ENCODE measurements at regions not wholly inside any gene's neighbourhood (a gene's known extent, or its start where the extent isn't known, plus 50 kb on each side); places are given as distances from the start of the nearest gene placed in this dataset.

GRCh38 chr5:176743868-176744583 is 66.3 kb upstream of the UNC5A start:
- DNase-seq (ENCODE audit: extremely low spot score): peak; percentile 5
- ChIA-PET POLR2A (no interaction called here), CTCF (interaction anchor here (0.7 to 1.5 kb wide), 9 partner anchors 11 to 160 kb away, joined by 3 to 5 read pairs (median 4); no protein-coding TSS in a partner anchor)
- TF ChIP-seq FOXM1 (IDR thresholded peaks at IDR 0.05; ENCODE audit: borderline replicate concordance) (no peak), L3MBTL2 (conservative IDR thresholded peaks at IDR 0.05) (no peak), LEF1 (IDR thresholded peaks at IDR 0.05; ENCODE audit: borderline replicate concordance) (no peak), TARDBP (IDR thresholded peaks at IDR 0.05) (no peak), HDGF (IDR thresholded peaks at IDR 0.05; ENCODE audit: borderline replicate concordance) (no peak), ARNT (IDR thresholded peaks at IDR 0.05) (no peak), NFRKB (IDR thresholded peaks at IDR 0.05) (no peak), SUZ12 (IDR thresholded peaks at IDR 0.05) (no peak), FOXA1 (IDR thresholded peaks at IDR 0.05) (no peak), BHLHE40 (IDR thresholded peaks at IDR 0.05; ENCODE audit: borderline replicate concordance) (no peak), ELF4 (IDR thresholded peaks at IDR 0.05) (no peak), SP1 (IDR thresholded peaks at IDR 0.05) (no peak), ZNF384 (IDR thresholded peaks at IDR 0.05) (no peak), CTBP1 (IDR thresholded peaks at IDR 0.05; ENCODE audit: borderline replicate concordance) (no peak), PKNOX1 (IDR thresholded peaks at IDR 0.05) (no peak), FOXK2 (IDR thresholded peaks at IDR 0.05) (no peak)

- POLR2A ChIA-PET: no interaction called here
- CTCF ChIA-PET: interaction anchor here (0.7 to 1.5 kb wide), 9 partner anchors 11 to 159 kb away, joined by 3 to 5 read pairs (median 4); no protein-coding TSS in a partner anchor
Observed at GRCh38 chr5:176744584-176744965, 65.8 kb upstream of the UNC5A start.

GRCh38 chr5:176747670-176748072 is 62.7 kb upstream of the UNC5A start:
- POLR2A ChIA-PET: no interaction called here
- TF ChIP-seq CTBP1 (IDR thresholded peaks at IDR 0.05; ENCODE audit: borderline replicate concordance): no peak
- TF ChIP-seq FOXK2 (IDR thresholded peaks at IDR 0.05): no peak
- TF ChIP-seq LEF1 (IDR thresholded peaks at IDR 0.05; ENCODE audit: borderline replicate concordance): no peak
- TF ChIP-seq HDGF (IDR thresholded peaks at IDR 0.05; ENCODE audit: borderline replicate concordance): no peak
- TF ChIP-seq L3MBTL2 (conservative IDR thresholded peaks at IDR 0.05): no peak
- no peak for TF ChIP-seq TARDBP (IDR thresholded peaks at IDR 0.05)
- TF ChIP-seq SUZ12 (IDR thresholded peaks at IDR 0.05): no peak
- no peak for TF ChIP-seq ARNT (IDR thresholded peaks at IDR 0.05)
- no peak for TF ChIP-seq ZNF384 (IDR thresholded peaks at IDR 0.05)
- CTCF ChIA-PET: no interaction called here
- no peak for DNase-seq (ENCODE audit: extremely low spot score)

More at GRCh38 chr5:176744584-176744965, 65.8 kb upstream of the UNC5A start:
- peak; percentile 47 for DNase-seq (ENCODE audit: extremely low spot score)
- TF ChIP-seq SUZ12 (IDR thresholded peaks at IDR 0.05): no peak
- TF ChIP-seq HDGF (IDR thresholded peaks at IDR 0.05; ENCODE audit: borderline replicate concordance): no peak
- no peak for TF ChIP-seq CTBP1 (IDR thresholded peaks at IDR 0.05; ENCODE audit: borderline replicate concordance)
- no peak for TF ChIP-seq FOXK2 (IDR thresholded peaks at IDR 0.05)
- TF ChIP-seq FOXM1 (IDR thresholded peaks at IDR 0.05; ENCODE audit: borderline replicate concordance): no peak
- no peak for TF ChIP-seq SP1 (IDR thresholded peaks at IDR 0.05)
- no peak for TF ChIP-seq FOXA1 (IDR thresholded peaks at IDR 0.05)
- no peak for TF ChIP-seq LEF1 (IDR thresholded peaks at IDR 0.05; ENCODE audit: borderline replicate concordance)
- TF ChIP-seq BHLHE40 (IDR thresholded peaks at IDR 0.05; ENCODE audit: borderline replicate concordance): no peak
- no peak for TF ChIP-seq NFRKB (IDR thresholded peaks at IDR 0.05)
- TF ChIP-seq PKNOX1 (IDR thresholded peaks at IDR 0.05): no peak
- TF ChIP-seq L3MBTL2 (conservative IDR thresholded peaks at IDR 0.05): no peak
- TF ChIP-seq ELF4 (IDR thresholded peaks at IDR 0.05): no peak
- no peak for TF ChIP-seq ARNT (IDR thresholded peaks at IDR 0.05)
- no peak for TF ChIP-seq ZNF384 (IDR thresholded peaks at IDR 0.05)
- TF ChIP-seq TARDBP (IDR thresholded peaks at IDR 0.05): no peak

GRCh38 chr5:176748073-176748966 is 62.0 kb upstream of the UNC5A start:
- TF ChIP-seq ELF4 (IDR thresholded peaks at IDR 0.05) (no peak), ZNF384 (IDR thresholded peaks at IDR 0.05) (no peak), TARDBP (IDR thresholded peaks at IDR 0.05) (no peak), BHLHE40 (IDR thresholded peaks at IDR 0.05; ENCODE audit: borderline replicate concordance) (no peak), FOXA1 (IDR thresholded peaks at IDR 0.05) (no peak), CTBP1 (IDR thresholded peaks at IDR 0.05; ENCODE audit: borderline replicate concordance) (no peak), SP1 (IDR thresholded peaks at IDR 0.05) (no peak), FOXK2 (IDR thresholded peaks at IDR 0.05) (no peak), NFRKB (IDR thresholded peaks at IDR 0.05) (no peak), ARNT (IDR thresholded peaks at IDR 0.05) (no peak), HDGF (IDR thresholded peaks at IDR 0.05; ENCODE audit: borderline replicate concordance) (no peak), PKNOX1 (IDR thresholded peaks at IDR 0.05) (no peak), FOXM1 (IDR thresholded peaks at IDR 0.05; ENCODE audit: borderline replicate concordance) (no peak), L3MBTL2 (conservative IDR thresholded peaks at IDR 0.05) (no peak), LEF1 (IDR thresholded peaks at IDR 0.05; ENCODE audit: borderline replicate concordance) (no peak), SUZ12 (IDR thresholded peaks at IDR 0.05) (no peak)
- ChIA-PET POLR2A (no interaction called here), CTCF (interaction anchor here (0.6 kb wide), 1 partner anchor 9 kb away, joined by 3 read pairs; no protein-coding TSS in a partner anchor)
- peak; percentile 8 for DNase-seq (ENCODE audit: extremely low spot score)

All from HEK293T (cell line).